WTC11 (cell line): ENCODE measurements at regions not wholly inside any gene's neighbourhood (a gene's known extent, or its start where the extent isn't known, plus 50 kb on each side); places are given as distances from the start of the nearest gene placed in this dataset.

Source experiments
- ATAC-seq: fragments of 200-7000 bp; cut with Tn5 transposase; 2 replicates; pipeline ENCODE4 v1.10.0; 2021; ENCODE audit warnings: mild to moderate bottlenecking, moderate library complexity
- CTCF ChIA-PET: fragments of 300-600 bp; sonication (Branson Sonifier 250); formaldehyde crosslinking; loops from one replicate; lab custom pipeline; 2021; ENCODE audit warnings: antibody characterized with exemption; lab: Charles Lee
- POLR2A ChIA-PET: fragments of 350-600 bp; sonication (Branson Sonifier 250); formaldehyde crosslinking; loops from one replicate; lab custom pipeline; 2021; ENCODE audit warnings: antibody characterized with exemption; lab: Charles Lee
- DNase-seq: peaks from one replicate; pipeline ENCODE4 v3.0.0; 2021; ENCODE audit warnings: low spot score
- H3K27ac Mint-ChIP-seq: 2 replicates; pipeline ENCODE4 v1.8.0; 2021; ENCODE audit warnings: mixed read lengths
- H3K27me3 Mint-ChIP-seq: 2 replicates; pipeline ENCODE4 v1.8.0; 2021; ENCODE audit warnings: low read depth, mild to moderate bottlenecking, moderate library complexity, mixed read lengths
- H3K36me3 Mint-ChIP-seq: 2 replicates; pipeline ENCODE4 v1.8.0; 2021; ENCODE audit warnings: mixed read lengths
- H3K4me1 Mint-ChIP-seq: 2 replicates; pipeline ENCODE4 v1.8.0; 2022; ENCODE audit warnings: mixed read lengths
- H3K4me3 Mint-ChIP-seq: 2 replicates; pipeline ENCODE4 v1.8.0; 2021; ENCODE audit warnings: mild to moderate bottlenecking, moderate library complexity, mixed read lengths
- H3K9me3 Mint-ChIP-seq: 2 replicates; pipeline ENCODE4 v1.8.0; 2021; ENCODE audit warnings: mixed read lengths
- ATF2 ChIP-seq: sonication (generic); formaldehyde crosslinking; IDR thresholded peaks from 2 replicates; pipeline ENCODE4 v1.8.1; 2022; ENCODE audit warnings: low read depth, missing genetic modification reagents, borderline replicate concordance
- ATF3 ChIP-seq: sonication (generic); formaldehyde crosslinking; conservative IDR thresholded peaks from 2 replicates; pipeline ENCODE4 v1.8.1; 2022; ENCODE audit warnings: mild to moderate bottlenecking, missing genetic modification reagents
- CREB1 ChIP-seq: sonication (generic); formaldehyde crosslinking; IDR thresholded peaks from 2 replicates; pipeline ENCODE4 v1.8.0; 2023; ENCODE audit warnings: mild to moderate bottlenecking, missing genetic modification reagents
- EMX1 ChIP-seq: fragments of 250-450 bp; sonication (Bioruptor Pico); IDR thresholded peaks from 2 replicates; pipeline ENCODE4 v1.8.0; 2021; ENCODE audit warnings: mild to moderate bottlenecking
- FOXJ3 ChIP-seq: sonication (generic); formaldehyde crosslinking; IDR thresholded peaks from 2 replicates; pipeline ENCODE4 v1.9.0; 2021; ENCODE audit warnings: missing genetic modification reagents, mild to moderate bottlenecking, borderline replicate concordance
- FOXK1 ChIP-seq: sonication (generic); formaldehyde crosslinking; IDR thresholded peaks from 2 replicates; pipeline ENCODE4 v1.8.0; 2022; ENCODE audit warnings: mild to moderate bottlenecking, moderate library complexity, missing genetic modification reagents
- NR1H2 ChIP-seq: sonication (generic); formaldehyde crosslinking; IDR thresholded peaks from 2 replicates; pipeline ENCODE4 v1.9.0; 2021; ENCODE audit warnings: mild to moderate bottlenecking, moderate library complexity, missing genetic modification reagents
- NR3C1 ChIP-seq: sonication (generic); formaldehyde crosslinking; conservative IDR thresholded peaks from 2 replicates; pipeline ENCODE4 v1.8.1; 2023; ENCODE audit warnings: low read depth, mild to moderate bottlenecking, missing genetic modification reagents
- SMAD3 ChIP-seq: sonication (generic); formaldehyde crosslinking; IDR thresholded peaks from 2 replicates; pipeline ENCODE4 v1.8.0; 2022; ENCODE audit warnings: missing genetic modification reagents, mild to moderate bottlenecking, borderline replicate concordance
- SOX15 ChIP-seq: fragments of 250-450 bp; sonication (Bioruptor Pico); IDR thresholded peaks from 2 replicates; pipeline ENCODE4 v1.9.0; 2021; ENCODE audit warnings: mild to moderate bottlenecking
- TEAD4 ChIP-seq: sonication (generic); formaldehyde crosslinking; IDR thresholded peaks from 2 replicates; pipeline ENCODE4 v1.8.0; 2022; ENCODE audit warnings: mild to moderate bottlenecking, missing genetic modification reagents
- USF1 ChIP-seq: sonication (generic); formaldehyde crosslinking; IDR thresholded peaks from 2 replicates; pipeline ENCODE4 v1.8.0; 2022; ENCODE audit warnings: mild to moderate bottlenecking, missing genetic modification reagents
- ZNF219 ChIP-seq: sonication (generic); formaldehyde crosslinking; IDR thresholded peaks from 2 replicates; pipeline ENCODE4 v1.8.0; 2023; ENCODE audit warnings: missing genetic modification reagents, mild to moderate bottlenecking, borderline replicate concordance
- TF ChIP-seq, protein P1 (sequence below): sonication (generic); formaldehyde crosslinking; IDR thresholded peaks from 2 replicates; pipeline ENCODE4 v1.8.1; 2022; ENCODE audit warnings: mild to moderate bottlenecking, missing genetic modification reagents, moderate library complexity, borderline replicate concordance
- TF ChIP-seq, protein P2 (sequence below): sonication (generic); formaldehyde crosslinking; IDR thresholded peaks from 2 replicates; pipeline ENCODE4 v1.8.1; 2023; ENCODE audit warnings: mild to moderate bottlenecking, moderate library complexity, missing genetic modification reagents
- TF ChIP-seq, protein P3 (sequence below): sonication (generic); formaldehyde crosslinking; IDR thresholded peaks from 2 replicates; pipeline ENCODE4 v1.8.1; 2023; ENCODE audit warnings: mild to moderate bottlenecking, missing genetic modification reagents
- TF ChIP-seq, protein P4 (sequence below): sonication (generic); formaldehyde crosslinking; IDR thresholded peaks from 2 replicates; pipeline ENCODE4 v1.8.1; 2022; ENCODE audit warnings: mild to moderate bottlenecking, moderate library complexity, missing genetic modification reagents
- TF ChIP-seq, protein P5 (sequence below): sonication (generic); formaldehyde crosslinking; IDR thresholded peaks from 2 replicates; pipeline ENCODE4 v1.8.0; 2023; ENCODE audit warnings: missing genetic modification reagents, mild to moderate bottlenecking, borderline replicate concordance
- TF ChIP-seq, protein P6 (sequence below): sonication (generic); formaldehyde crosslinking; IDR thresholded peaks from 2 replicates; pipeline ENCODE4 v1.8.0; 2022; ENCODE audit warnings: mild to moderate bottlenecking, missing genetic modification reagents
- TF ChIP-seq, protein P7 (sequence below): fragments of 250-450 bp; sonication (Bioruptor Pico); IDR thresholded peaks from 2 replicates; pipeline ENCODE4 v1.9.0; 2021; ENCODE audit warnings: moderate library complexity, mild to moderate bottlenecking, inconsistent platforms, borderline replicate concordance

DNA sequence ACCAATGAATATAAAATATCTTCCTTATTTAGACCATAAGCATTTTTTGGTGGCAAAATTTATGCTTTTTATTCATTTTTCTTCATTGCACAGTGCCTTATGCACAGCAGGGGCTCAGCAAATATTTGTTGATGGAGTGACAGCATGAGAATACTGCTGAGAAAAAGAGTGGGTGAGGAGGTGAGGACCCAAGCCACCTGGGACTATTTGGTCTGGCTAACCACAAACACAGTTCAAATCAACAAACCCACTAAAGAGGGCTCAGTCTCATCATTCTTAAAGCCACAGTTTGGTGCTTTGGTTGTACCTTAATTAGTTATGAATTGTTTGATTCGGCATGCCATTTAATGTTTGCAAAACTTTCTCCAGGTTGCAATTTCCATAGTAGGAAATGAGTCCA, 183.5 kb upstream of the ZNF521 start (continued):
- TF ChIP-seq USF1 (no peak), FOXJ3 (CRISPR knock-in tag) (no peak), ZNF219 (no peak), TEAD4 (CRISPR knock-in tag) (no peak), EMX1 (no peak), ATF2 (CRISPR knock-in tag) (no peak), NR1H2 (CRISPR knock-in tag) (no peak)
- TF ChIP-seq, protein P1, sequence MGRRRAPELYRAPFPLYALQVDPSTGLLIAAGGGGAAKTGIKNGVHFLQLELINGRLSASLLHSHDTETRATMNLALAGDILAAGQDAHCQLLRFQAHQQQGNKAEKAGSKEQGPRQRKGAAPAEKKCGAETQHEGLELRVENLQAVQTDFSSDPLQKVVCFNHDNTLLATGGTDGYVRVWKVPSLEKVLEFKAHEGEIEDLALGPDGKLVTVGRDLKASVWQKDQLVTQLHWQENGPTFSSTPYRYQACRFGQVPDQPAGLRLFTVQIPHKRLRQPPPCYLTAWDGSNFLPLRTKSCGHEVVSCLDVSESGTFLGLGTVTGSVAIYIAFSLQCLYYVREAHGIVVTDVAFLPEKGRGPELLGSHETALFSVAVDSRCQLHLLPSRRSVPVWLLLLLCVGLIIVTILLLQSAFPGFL (CRISPR knock-in tag) = no peak
- TF ChIP-seq, protein P2, sequence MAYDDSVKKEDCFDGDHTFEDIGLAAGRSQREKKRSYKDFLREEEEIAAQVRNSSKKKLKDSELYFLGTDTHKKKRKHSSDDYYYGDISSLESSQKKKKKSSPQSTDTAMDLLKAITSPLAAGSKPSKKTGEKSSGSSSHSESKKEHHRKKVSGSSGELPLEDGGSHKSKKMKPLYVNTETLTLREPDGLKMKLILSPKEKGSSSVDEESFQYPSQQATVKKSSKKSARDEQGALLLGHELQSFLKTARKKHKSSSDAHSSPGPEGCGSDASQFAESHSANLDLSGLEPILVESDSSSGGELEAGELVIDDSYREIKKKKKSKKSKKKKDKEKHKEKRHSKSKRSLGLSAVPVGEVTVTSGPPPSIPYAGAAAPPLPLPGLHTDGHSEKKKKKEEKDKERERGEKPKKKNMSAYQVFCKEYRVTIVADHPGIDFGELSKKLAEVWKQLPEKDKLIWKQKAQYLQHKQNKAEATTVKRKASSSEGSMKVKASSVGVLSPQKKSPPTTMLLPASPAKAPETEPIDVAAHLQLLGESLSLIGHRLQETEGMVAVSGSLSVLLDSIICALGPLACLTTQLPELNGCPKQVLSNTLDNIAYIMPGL = no peak

DNA sequence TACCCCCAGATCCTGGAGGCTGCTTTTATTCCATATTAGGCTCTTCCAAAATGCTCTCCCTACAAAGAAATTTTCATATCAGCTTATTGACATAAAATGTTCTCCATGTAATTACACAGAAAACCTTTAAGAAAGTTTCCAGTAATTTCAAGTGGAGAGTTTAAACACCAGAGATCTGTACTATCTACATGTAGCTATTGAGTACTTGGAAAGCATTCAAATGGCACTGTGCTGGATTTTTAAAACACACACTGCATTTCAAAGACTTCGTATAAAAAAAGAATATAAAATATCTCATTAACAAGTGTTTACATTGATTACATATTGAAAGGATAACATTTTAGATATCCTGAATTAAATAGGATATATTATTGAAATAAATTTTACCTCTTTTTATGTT, 182.4 kb upstream of the ZNF521 start:
- Mint-ChIP-seq H3K9me3 (peaks cover 22% of the 10 kb centered on the region), H3K27ac (no peak overlapping the region), H3K4me1 (peaks cover 9% of the 10 kb centered on the region), H3K4me3 (no peak overlapping the region), H3K27me3 (no peaks in the 10 kb centered on the region; the same call in none of the 2 replicates), H3K36me3 (peaks cover 21% of the 10 kb centered on the region)
- DNase-seq (no peak), ATAC-seq (no peak)
- CTCF ChIA-PET = interaction anchor here (0.7 kb wide), 1 partner anchor 32 kb away, joined by 3 read pairs; no protein-coding TSS in a partner anchor
- POLR2A ChIA-PET = no interaction called here
- TF ChIP-seq CREB1 (CRISPR knock-in tag) = no peak
- TF ChIP-seq FOXK1 = no peak
- TF ChIP-seq, protein P3, sequence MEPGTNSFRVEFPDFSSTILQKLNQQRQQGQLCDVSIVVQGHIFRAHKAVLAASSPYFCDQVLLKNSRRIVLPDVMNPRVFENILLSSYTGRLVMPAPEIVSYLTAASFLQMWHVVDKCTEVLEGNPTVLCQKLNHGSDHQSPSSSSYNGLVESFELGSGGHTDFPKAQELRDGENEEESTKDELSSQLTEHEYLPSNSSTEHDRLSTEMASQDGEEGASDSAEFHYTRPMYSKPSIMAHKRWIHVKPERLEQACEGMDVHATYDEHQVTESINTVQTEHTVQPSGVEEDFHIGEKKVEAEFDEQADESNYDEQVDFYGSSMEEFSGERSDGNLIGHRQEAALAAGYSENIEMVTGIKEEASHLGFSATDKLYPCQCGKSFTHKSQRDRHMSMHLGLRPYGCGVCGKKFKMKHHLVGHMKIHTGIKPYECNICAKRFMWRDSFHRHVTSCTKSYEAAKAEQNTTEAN (CRISPR knock-in tag) = no peak
- TF ChIP-seq, protein P4, sequence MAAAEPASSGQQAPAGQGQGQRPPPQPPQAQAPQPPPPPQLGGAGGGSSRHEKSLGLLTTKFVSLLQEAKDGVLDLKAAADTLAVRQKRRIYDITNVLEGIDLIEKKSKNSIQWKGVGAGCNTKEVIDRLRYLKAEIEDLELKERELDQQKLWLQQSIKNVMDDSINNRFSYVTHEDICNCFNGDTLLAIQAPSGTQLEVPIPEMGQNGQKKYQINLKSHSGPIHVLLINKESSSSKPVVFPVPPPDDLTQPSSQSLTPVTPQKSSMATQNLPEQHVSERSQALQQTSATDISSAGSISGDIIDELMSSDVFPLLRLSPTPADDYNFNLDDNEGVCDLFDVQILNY = no peak
- TF ChIP-seq, protein P5, sequence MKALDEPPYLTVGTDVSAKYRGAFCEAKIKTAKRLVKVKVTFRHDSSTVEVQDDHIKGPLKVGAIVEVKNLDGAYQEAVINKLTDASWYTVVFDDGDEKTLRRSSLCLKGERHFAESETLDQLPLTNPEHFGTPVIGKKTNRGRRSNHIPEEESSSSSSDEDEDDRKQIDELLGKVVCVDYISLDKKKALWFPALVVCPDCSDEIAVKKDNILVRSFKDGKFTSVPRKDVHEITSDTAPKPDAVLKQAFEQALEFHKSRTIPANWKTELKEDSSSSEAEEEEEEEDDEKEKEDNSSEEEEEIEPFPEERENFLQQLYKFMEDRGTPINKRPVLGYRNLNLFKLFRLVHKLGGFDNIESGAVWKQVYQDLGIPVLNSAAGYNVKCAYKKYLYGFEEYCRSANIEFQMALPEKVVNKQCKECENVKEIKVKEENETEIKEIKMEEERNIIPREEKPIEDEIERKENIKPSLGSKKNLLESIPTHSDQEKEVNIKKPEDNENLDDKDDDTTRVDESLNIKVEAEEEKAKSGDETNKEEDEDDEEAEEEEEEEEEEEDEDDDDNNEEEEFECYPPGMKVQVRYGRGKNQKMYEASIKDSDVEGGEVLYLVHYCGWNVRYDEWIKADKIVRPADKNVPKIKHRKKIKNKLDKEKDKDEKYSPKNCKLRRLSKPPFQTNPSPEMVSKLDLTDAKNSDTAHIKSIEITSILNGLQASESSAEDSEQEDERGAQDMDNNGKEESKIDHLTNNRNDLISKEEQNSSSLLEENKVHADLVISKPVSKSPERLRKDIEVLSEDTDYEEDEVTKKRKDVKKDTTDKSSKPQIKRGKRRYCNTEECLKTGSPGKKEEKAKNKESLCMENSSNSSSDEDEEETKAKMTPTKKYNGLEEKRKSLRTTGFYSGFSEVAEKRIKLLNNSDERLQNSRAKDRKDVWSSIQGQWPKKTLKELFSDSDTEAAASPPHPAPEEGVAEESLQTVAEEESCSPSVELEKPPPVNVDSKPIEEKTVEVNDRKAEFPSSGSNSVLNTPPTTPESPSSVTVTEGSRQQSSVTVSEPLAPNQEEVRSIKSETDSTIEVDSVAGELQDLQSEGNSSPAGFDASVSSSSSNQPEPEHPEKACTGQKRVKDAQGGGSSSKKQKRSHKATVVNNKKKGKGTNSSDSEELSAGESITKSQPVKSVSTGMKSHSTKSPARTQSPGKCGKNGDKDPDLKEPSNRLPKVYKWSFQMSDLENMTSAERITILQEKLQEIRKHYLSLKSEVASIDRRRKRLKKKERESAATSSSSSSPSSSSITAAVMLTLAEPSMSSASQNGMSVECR (CRISPR knock-in tag) = no peak
- no peak for TF ChIP-seq SMAD3
- TF ChIP-seq ATF3 (CRISPR knock-in tag) = no peak
- TF ChIP-seq, protein P6, sequence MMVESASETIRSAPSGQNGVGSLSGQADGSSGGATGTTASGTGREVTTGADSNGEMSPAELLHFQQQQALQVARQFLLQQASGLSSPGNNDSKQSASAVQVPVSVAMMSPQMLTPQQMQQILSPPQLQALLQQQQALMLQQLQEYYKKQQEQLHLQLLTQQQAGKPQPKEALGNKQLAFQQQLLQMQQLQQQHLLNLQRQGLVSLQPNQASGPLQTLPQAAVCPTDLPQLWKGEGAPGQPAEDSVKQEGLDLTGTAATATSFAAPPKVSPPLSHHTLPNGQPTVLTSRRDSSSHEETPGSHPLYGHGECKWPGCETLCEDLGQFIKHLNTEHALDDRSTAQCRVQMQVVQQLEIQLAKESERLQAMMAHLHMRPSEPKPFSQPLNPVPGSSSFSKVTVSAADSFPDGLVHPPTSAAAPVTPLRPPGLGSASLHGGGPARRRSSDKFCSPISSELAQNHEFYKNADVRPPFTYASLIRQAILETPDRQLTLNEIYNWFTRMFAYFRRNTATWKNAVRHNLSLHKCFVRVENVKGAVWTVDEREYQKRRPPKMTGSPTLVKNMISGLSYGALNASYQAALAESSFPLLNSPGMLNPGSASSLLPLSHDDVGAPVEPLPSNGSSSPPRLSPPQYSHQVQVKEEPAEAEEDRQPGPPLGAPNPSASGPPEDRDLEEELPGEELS = no peak
- TF ChIP-seq NR3C1 (CRISPR knock-in tag) = no peak
- TF ChIP-seq, protein P1 (CRISPR knock-in tag) = no peak
- no peak for TF ChIP-seq SOX15 (CRISPR knock-in tag)
- TF ChIP-seq, protein P7, sequence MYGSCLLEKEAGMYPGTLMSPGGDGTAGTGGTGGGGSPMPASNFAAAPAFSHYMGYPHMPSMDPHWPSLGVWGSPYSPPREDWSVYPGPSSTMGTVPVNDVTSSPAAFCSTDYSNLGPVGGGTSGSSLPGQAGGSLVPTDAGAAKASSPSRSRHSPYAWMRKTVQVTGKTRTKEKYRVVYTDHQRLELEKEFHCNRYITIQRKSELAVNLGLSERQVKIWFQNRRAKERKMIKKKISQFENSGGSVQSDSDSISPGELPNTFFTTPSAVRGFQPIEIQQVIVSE = no peak
